ENCODE measurements at regions not wholly inside any gene's neighbourhood (a gene's known extent, or its start where the extent isn't known, plus 50 kb on each side); places are given as distances from the start of the nearest gene placed in this dataset.
A peak's percentile ranks its signal among the peaks of the same experiment; 100 is the strongest.

- DNase-seq, result no peak
Measured at GRCh38 chr11:43576320-43576802, 104.2 kb upstream of the HSD17B12 start.

DNA sequence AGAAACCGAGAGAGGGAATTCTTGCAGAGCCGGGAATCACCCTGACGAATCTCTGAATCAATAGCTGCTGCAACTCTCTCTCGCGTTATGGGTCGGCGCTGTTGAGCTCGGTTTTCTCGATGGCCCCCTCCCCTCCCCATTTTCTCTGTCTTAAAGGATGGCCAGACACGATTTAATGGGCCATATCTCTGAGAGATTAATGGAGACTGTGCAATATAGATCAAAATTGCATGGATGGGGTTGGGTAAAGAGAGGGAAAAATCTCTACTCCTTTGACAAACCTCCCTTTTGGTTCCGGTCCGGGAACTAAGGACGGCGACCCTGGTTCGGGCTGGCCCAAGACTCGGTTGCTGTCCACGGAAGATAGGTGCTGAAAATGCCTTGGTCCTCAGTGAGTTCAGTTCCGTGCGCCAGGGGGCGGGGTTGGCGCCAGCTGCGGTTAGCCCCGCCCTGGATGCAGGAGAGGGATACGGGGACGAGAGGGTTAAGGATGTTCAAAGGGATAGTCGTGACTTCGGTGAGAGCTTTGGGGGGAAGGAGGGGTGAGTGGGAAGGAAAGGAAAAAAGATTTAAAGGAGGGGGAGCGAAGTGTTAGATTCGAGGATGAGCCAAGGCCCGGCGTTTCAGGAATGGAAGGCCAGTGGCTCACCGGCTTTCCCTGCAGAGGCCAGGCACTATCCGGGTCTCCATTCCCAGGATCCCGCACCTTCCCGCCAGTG lies 103.6 kb upstream of the HSD17B12 start:
- peak; percentile 55 for DNase-seq

DNA sequence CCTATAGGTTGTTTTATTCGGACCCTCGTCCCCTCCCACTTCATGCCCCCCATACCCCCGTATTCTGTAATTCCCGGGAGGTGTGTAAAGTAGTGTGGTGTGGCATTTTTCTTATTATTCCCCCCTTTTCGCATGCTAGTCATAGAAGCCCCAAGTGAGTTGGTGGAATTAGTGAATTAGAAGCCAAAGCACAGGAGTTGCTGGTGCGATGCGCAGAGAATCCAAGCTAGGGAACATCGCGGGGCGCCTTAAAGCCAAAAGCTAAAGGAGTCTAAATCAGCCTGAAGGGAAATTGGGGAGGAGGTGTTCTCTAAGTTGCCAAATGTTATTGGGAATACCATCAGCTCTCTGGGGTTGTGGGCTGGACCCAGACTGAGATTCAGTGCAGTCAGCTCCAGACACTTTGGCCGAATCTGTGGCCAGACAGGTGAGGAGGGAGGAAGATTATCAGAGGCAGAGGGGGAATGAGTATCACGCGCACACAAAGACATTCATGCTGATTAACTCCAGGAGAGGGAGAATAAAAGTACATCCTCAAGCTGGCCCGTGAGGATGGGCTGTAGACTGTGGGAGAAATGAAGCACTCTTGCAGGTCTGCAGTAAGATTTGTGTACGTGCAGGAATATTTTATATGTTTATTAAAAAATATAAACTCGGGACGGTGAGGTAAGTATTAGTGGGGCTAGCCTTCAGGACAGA lies 102.8 kb upstream of the HSD17B12 start:
- no peak for DNase-seq

DNA sequence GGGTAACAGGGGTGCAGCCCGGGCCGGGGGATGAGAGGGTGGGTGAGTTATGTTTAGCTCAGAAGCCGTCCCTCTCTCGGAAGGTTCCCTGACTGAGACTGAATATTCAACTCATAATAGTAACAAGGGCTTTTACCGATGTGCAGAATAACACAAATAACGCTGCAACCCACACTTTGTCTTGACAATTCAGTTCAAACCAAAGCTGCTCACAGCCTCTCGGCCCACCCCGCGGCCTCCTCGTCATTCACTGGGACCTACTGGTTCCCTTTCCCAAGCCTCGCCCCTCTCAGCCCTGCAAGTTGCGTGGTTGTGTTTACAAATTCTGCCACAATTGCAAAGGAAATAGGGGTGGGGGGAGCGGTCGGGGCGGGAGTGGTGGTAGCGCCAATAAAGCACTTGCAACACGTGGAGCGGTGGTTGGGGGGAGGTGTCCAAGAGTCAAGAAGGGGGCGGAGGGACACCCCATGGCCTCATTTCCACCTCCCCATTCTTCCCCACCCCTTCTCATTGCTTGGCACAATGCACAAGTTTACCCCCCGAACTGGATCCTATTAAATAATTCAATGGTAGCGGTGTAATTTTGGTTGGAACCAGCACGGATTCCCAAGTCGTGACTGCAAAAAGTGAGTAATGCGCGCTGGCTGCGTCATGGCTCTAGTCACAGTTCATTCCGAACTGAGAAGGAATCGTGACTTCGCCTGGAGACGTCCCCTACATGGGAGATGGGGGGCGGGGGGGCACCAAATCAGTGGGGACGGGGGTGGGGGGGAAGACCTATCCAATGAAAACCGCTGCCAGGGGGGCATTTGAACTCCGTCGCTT lies 102.0 kb upstream of the HSD17B12 start:
- peak; percentile 65 for DNase-seq

GRCh38 chr11:43579171-43579918 lies 101.2 kb upstream of the HSD17B12 start:
- no peak for DNase-seq

GRCh38 chr11:43579919-43580276 lies 100.6 kb upstream of the HSD17B12 start:
- no peak for DNase-seq

DNA sequence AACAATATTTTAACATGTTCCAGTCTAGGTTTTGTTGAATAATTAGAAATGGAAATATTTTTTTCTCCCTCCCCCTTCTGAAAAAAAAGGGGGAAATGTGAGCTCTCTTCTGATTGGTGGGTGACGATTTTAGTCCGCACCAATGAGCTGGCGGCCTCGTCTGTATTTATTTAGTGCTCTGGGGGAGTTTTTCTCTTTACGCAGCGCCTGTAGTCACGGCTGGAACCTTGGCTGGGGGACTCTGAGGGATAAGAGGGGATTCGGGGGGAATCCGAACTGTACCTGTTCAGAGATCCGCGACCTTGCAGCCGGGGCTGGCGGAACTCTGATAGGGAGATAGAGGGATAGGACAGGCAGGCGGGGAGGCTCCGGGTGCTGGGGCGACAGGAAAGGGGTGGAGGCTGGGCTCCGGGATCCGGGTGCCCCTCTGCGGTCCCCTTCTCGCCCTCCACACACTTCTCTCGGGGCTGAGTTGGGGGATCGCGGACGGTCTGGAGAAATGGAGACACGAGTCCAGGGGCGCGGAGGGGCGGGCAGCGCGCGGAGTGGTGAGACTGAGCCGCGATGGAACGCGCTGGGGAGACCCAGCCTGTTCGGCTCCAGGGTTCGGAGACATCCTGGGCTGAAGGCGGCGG lies 99.7 kb upstream of the HSD17B12 start:
- DNase-seq, result peak; percentile 42

DNA sequence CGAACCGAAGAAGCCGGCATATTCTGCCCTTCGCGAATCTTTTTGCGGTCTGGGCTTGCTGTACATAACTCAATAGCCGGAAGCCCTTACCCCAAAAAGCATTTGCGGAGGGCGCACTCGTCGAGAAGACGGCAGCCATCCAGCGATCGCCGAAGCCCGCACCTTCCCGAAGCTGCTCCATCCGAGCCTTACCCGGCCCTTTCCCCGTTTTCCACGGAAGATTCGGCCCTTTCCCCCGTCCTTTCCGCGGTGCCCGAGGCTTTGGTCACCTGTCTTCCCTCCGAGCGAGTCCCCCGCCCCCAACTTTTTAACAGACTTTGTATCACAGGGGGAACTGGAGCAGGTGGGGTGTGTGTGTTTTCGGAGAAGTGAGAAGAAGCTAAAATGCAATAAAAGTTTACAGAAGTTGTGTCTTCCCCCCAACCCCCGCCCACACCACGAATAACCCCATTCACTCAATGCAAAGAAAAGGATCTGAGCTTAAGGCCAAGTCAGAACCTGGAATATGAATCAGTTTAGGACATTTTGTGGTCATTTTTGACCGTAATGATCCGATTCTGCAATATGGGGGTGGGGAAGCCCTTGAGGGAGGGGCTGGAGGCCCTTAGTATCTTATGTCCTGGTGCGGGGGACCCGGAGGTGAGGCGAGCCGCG lies 99.0 kb upstream of the HSD17B12 start:
- DNase-seq, result no peak

GRCh38 chr11:43582024-43582862 lies 98.3 kb upstream of the HSD17B12 start:
- no peak for DNase-seq

DNA sequence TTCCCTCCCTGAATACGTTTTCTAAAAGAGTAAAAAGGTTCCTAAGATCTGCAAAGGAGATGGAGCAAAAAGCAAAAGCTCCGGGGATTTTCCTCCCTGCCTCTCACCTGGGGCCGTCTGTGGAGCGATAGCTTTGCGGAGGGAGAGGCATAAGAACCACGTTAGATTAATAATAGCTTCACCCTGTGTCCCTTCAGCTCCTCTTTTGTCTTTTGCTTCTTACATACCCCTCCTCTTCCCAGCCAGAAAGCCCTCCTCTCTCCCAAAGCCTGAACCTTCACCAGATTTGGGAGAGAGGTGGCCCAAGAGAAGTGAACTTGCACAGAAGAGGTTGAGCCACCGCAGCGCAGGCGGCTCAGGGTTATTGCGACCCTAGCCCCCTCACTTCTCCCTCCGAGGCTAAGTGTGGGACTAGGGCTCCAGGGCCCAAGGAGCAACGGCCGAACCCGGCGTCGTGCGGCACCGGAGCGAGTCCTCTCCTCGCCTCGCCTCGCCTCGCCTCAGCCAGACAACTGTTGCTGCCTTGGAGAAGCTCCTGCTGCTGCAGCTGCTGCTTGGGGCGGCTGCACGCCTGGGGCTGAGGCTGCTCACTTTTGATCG lies 97.6 kb upstream of the HSD17B12 start:
- no peak for DNase-seq

DNA sequence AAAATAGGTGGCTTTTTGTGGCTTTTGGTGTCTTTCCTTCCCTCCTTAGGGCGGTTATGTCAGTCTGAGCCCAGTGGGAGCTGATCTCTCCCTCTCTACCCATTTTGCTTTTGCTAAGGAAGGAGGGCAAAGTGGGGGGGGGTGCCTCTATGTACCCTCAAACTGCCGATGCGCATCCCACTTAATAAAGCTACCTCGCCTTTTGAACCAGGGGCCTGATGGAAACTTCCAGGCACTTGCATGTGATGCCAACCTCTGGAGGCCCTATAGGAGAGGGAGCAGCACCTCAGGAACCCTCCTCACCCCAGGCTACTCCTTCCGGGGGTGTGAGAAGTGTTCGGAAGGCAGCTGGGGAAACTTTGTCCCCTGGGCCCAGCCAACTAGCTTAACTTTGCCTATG lies 97.0 kb upstream of the HSD17B12 start:
- DNase-seq, result no peak

DNA sequence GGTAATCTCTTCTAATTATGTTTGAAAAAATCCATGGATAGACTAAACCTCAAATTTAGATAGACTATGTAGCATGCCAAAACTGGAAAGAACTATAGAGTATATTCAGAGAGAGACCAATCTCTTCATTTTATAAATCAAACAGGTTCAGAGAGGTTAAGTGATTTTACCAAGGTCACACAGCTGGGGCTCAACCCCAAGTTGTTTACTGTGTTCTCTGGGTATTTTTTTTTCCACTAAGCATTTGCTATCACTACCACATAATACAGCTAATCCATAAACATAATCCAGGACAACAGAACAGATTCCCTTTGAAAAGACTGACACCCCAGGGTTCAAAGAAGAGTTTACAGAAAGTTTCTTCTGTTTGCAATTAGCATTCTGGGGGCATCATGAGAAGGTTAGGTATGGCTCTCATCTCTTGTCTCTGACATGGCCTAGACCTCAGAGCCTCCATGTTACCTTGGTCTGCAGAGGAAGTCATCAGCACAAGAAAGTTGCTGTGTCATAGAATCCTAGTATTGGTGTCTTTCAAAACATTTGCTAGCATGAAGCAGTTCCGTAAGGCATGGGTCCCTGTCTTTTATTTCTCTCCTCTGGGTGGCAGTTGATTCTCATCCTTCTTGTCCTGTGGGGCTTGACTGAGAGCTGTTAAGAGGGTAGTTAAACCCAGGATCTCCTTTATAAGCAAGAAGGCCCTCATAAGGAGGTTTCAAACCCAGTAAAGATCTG lies 94.5 kb upstream of the HSD17B12 start:
- DNase-seq, result no peak

- DNase-seq, result no peak
Measured at GRCh38 chr11:43589601-43590250, 90.8 kb upstream of the HSD17B12 start.

- no peak for DNase-seq
Measured at GRCh38 chr11:43601511-43601910, 79.0 kb upstream of the HSD17B12 start.

GRCh38 chr11:43602670-43603069 lies 77.9 kb upstream of the HSD17B12 start:
- DNase-seq, result no peak

GRCh38 chr11:43614214-43614613 lies 66.3 kb upstream of the HSD17B12 start:
- DNase-seq, result no peak

- DNase-seq, result no peak
Measured at GRCh38 chr11:43619863-43620505, 60.6 kb upstream of the HSD17B12 start.

DNA sequence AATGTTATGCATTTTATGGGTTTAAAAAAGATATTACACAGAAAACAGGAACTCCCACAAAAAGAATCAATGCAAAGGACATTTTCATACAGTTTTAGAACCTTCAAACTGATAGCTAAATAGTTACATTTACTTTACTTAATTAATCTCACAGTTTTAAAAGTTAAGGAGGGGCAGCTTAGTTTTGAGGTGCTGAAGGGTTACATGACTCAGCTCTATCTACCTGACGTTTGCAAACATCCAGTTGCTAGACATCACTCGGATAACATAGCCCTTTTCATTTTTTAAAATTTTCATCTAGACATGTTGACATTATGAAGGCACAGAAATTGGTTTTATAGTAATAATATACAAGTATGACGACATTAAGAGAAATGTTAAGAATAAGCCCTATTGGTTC lies 53.7 kb upstream of the HSD17B12 start:
- DNase-seq, result no peak

Measured in fibroblast of skin of right quadriceps (primary cell).